ENCODE measurements at regions not wholly inside any gene's neighbourhood (a gene's known extent, or its start where the extent isn't known, plus 50 kb on each side); places are given as distances from the start of the nearest gene placed in this dataset.

- TF ChIP-seq IRF3 (IDR thresholded peaks at IDR 0.05; ENCODE audit: low read depth, low read length) (no peak), PBX3 (IDR thresholded peaks at IDR 0.05) (no peak)
- H3K27ac ChIP-seq (ENCODE audit: low read depth in 2 of 2, low read length in 1 of 2): no peak overlapping the region
- H4K20me1 ChIP-seq (ENCODE audit: insufficient read depth): no peaks in the 10 kb centered on the region
- peaks cover 2 to 7% of the 10 kb centered on the region in 2 experiments; a peak in 2 of 4 replicates for H3K4me1 ChIP-seq (ENCODE audit: control insufficient read depth in 1 of 2, insufficient read depth in 2 of 2, low read depth in 1 of 2, low read length in 1 of 2)
- H3K9me2 ChIP-seq: no peaks in the 10 kb centered on the region; the same call in 1 of the 2 replicates
- no peaks in the 10 kb centered on the region for H3K27me3 ChIP-seq (ENCODE audit: insufficient read depth)
- no peaks in the 10 kb centered on the region for H3K9me3 ChIP-seq
- CTCF ChIA-PET: no interaction called here
- no peak for DNase-seq
- H3K79me2 ChIP-seq (ENCODE audit: insufficient read depth): no peaks in the 10 kb centered on the region
- H3K9ac ChIP-seq: no peak overlapping the region
- no peaks in the 10 kb centered on the region for H3F3A ChIP-seq (replicated peaks; ENCODE audit: insufficient read depth)
- POLR2A ChIA-PET: no interaction called here
- 90% methylated on average over 11 of the region's 11 CpGs for WGBS (ENCODE audit: low lambda C conversion rate)
- H3K4me3 ChIP-seq (ENCODE audit: low read depth in 2 of 2, low read length in 1 of 2): no peak overlapping the region
- H3K4me2 ChIP-seq: no peak overlapping the region
- H2AFZ ChIP-seq (ENCODE audit: low read depth): no peak overlapping the region
- H3K36me3 ChIP-seq (replicated peaks in 1 of 2; ENCODE audit: control insufficient read depth in 1 of 2, insufficient read depth in 2 of 2, low read length in 1 of 2): no peaks in the 10 kb centered on the region
Observed at GRCh38 chr6:169337886-169338445, 84.3 kb upstream of the THBS2 start.

DNA sequence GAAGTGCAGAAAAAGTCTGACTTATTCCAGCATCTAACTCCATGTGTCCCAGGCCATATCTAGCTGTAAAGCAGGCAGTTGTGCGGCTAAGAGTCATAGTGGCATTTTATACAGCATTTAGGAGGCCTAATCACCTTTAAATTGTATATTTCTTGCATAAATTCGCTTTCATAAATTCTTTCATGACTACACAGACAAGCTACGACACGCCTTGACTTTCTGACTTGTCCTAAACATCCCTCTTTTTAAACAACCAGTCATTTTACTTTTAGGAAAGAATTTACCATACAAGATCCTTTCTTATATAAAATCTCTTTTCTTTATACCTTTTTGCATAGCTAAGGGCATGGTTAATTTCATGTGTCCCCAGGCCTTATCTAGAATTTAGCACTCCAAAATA is 81.7 kb upstream of the THBS2 start:
- H3K27ac ChIP-seq (ENCODE audit: low read depth in 2 of 2, low read length in 1 of 2): no peak overlapping the region
- no peak overlapping the region for H3K4me2 ChIP-seq
- ChIA-PET CTCF (interaction anchor here (1.1 kb wide), 1 partner anchor 9 kb away, joined by 3 read pairs; no protein-coding TSS in a partner anchor), POLR2A (no interaction called here)
- no peak for DNase-seq
- no peaks in the 10 kb centered on the region for H3K36me3 ChIP-seq (replicated peaks in 1 of 2; ENCODE audit: control insufficient read depth in 1 of 2, insufficient read depth in 2 of 2, low read length in 1 of 2)
- H4K20me1 ChIP-seq (ENCODE audit: insufficient read depth): no peaks in the 10 kb centered on the region
- H2AFZ ChIP-seq (ENCODE audit: low read depth): no peak overlapping the region
- no peak overlapping the region for H3K4me3 ChIP-seq (ENCODE audit: low read depth in 2 of 2, low read length in 1 of 2)
- TF ChIP-seq JUND (IDR thresholded peaks at IDR 0.05) (no peak), CTCF (IDR thresholded peaks at IDR 0.05) (no peak)
- no peaks in the 10 kb centered on the region for H3K79me2 ChIP-seq (ENCODE audit: insufficient read depth)
- H3F3A ChIP-seq (replicated peaks; ENCODE audit: insufficient read depth): no peaks in the 10 kb centered on the region
- no peaks in the 10 kb centered on the region for H3K27me3 ChIP-seq (ENCODE audit: insufficient read depth)
- no peaks in the 10 kb centered on the region; the same call in 1 of the 2 replicates for H3K9me2 ChIP-seq
- 60% methylated on average over 4 of the region's 4 CpGs for WGBS (ENCODE audit: low lambda C conversion rate)
- H3K9ac ChIP-seq: no peak overlapping the region
- no peaks in the 10 kb centered on the region for H3K9me3 ChIP-seq
- peaks cover 2 to 6% of the 10 kb centered on the region in 2 experiments; a peak in 2 of 4 replicates for H3K4me1 ChIP-seq (ENCODE audit: control insufficient read depth in 1 of 2, insufficient read depth in 2 of 2, low read depth in 1 of 2, low read length in 1 of 2)

GRCh38 chr6:169332250-169332649 is 78.6 kb upstream of the THBS2 start:
- Histone ChIP-seq H3K9me2 (no peaks in the 10 kb centered on the region; the same call in 1 of the 2 replicates), H3F3A (replicated peaks; ENCODE audit: insufficient read depth) (no peaks in the 10 kb centered on the region), H3K79me2 (ENCODE audit: insufficient read depth) (no peaks in the 10 kb centered on the region), H4K20me1 (ENCODE audit: insufficient read depth) (no peaks in the 10 kb centered on the region), H3K4me3 (ENCODE audit: low read depth in 2 of 2, low read length in 1 of 2) (no peak overlapping the region), H3K9ac (no peak overlapping the region), H3K27me3 (ENCODE audit: insufficient read depth) (no peaks in the 10 kb centered on the region), H3K9me3 (no peaks in the 10 kb centered on the region), H3K36me3 (replicated peaks in 1 of 2; ENCODE audit: control insufficient read depth in 1 of 2, insufficient read depth in 2 of 2, low read length in 1 of 2) (no peaks in the 10 kb centered on the region), H3K4me1 (ENCODE audit: control insufficient read depth in 1 of 2, insufficient read depth in 2 of 2, low read depth in 1 of 2, low read length in 1 of 2) (no peaks in the 10 kb centered on the region; a peak in 1 of 4 replicates), H3K27ac (ENCODE audit: low read depth in 2 of 2, low read length in 1 of 2) (no peak overlapping the region), H3K4me2 (no peak overlapping the region), H2AFZ (ENCODE audit: low read depth) (no peak overlapping the region)
- ChIA-PET POLR2A (no interaction called here), CTCF (no interaction called here)
- no peak for DNase-seq
- 80% methylated on average over 10 of the region's 10 CpGs for WGBS (ENCODE audit: low lambda C conversion rate)
- TF ChIP-seq FOXM1 (IDR thresholded peaks at IDR 0.05; ENCODE audit: low read depth) (no peak), RFX5 (IDR thresholded peaks at IDR 0.05; ENCODE audit: low read length) (no peak), CHD2 (IDR thresholded peaks at IDR 0.05; ENCODE audit: low read length, partially characterized antibody) (no peak), EZH2phosphoT487 (IDR thresholded peaks at IDR 0.05; ENCODE audit: borderline replicate concordance, low read depth) (no peak), FOSL2 (IDR thresholded peaks at IDR 0.05; ENCODE audit: borderline replicate concordance, low read depth) (no peak), PBX3 (IDR thresholded peaks at IDR 0.05) (no peak), NRF1 (IDR thresholded peaks at IDR 0.05; ENCODE audit: low read depth, low read length) (no peak), RXRA (IDR thresholded peaks at IDR 0.05; ENCODE audit: borderline replicate concordance, low read depth) (no peak), POLR2AphosphoS5 (IDR thresholded peaks at IDR 0.05; ENCODE audit: low read depth, low read length) (no peak), GABPA (IDR thresholded peaks at IDR 0.05; ENCODE audit: low read depth) (no peak), ZBTB33 (IDR thresholded peaks at IDR 0.05; ENCODE audit: borderline replicate concordance, low read depth) (no peak)
